ENCODE measurements at regions not wholly inside any gene's neighbourhood (a gene's known extent, or its start where the extent isn't known, plus 50 kb on each side); places are given as distances from the start of the nearest gene placed in this dataset.
"Not testable (repeated sequence)": the region's sequence is repeated elsewhere in the genome, so short reads cannot be mapped to it uniquely, and the experiment has no call there.

GRCh38 chr3:162729686-162730085, 1233.1 kb downstream of the OTOL1 start:
- Histone ChIP-seq H3K4me1 (no peaks in the 10 kb centered on the region), H3K4me3 (no peak overlapping the region), H3K27me3 (no peaks in the 10 kb centered on the region), H3K9me3 (replicated peaks) (no peaks in the 10 kb centered on the region), H3K36me3 (no peaks in the 10 kb centered on the region), H3K27ac (no peak overlapping the region)
- DNase-seq, result no peak

GRCh38 chr3:162731961-162732360, 1235.4 kb downstream of the OTOL1 start:
- H3K9me3 ChIP-seq (replicated peaks); H3K27me3 ChIP-seq; H3K27ac ChIP-seq; DNase-seq; H3K36me3 ChIP-seq; H3K4me3 ChIP-seq; H3K4me1 ChIP-seq: not testable (repeated sequence)

DNA sequence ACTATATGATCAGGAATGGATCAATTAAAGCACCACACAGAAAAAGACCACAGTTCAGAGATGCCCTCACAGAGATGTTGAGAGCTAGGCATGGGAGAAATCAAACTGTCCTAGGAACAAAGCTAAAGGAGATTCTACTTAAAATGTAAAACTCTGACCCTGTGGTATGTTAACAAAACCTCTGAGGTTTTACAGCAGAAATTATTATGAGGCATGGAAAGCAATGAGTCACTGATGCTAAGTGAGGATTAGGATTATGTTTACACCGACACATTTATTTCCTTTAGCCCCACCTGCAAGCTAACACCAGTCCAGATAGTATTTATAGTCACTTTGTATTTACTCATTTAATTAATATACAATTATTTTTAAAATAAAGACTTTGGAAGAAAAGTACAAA, 1242.2 kb downstream of the OTOL1 start:
- Histone ChIP-seq H3K27ac (no peak overlapping the region), H3K4me3 (no peak overlapping the region), H3K27me3 (no peaks in the 10 kb centered on the region), H3K4me1 (no peaks in the 10 kb centered on the region), H3K9me3 (replicated peaks) (no peaks in the 10 kb centered on the region), H3K36me3 (no peaks in the 10 kb centered on the region)
- no peak for DNase-seq

DNA sequence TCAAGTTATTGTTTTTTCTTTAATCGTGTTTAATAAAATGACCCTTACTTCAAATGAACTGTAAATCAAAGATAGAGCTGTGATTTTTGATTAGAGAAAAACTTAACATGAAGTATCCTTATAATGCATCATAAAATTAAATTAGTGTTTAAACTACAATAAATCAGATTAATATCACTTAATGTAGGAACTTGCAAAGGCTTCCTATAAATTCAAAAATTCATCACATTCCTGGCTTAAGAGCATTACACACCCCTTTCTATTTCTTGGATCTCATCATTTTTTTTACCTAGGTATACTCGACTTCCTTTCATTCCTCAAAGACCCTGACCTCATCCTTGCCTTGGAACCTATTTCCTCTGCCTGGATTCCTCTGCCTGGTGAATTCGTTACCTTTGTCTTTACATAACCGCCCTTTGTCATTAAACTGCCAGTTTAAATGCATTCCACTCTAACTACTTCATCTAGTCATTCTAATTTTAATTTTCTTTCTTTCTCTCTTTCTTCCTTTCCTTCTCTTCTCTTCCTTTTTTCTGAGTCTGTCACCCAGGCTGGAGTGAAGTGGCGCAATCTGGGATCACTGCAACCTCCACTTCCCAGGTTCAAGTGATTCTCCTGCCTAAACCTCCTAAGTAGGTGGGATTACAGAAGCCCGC, 1244.5 kb downstream of the OTOL1 start:
- H3K4me1 ChIP-seq, result no peaks in the 10 kb centered on the region
- no peak overlapping the region for H3K27ac ChIP-seq
- no peak for DNase-seq
- H3K4me3 ChIP-seq, result no peak overlapping the region
- H3K9me3 ChIP-seq (replicated peaks), result no peaks in the 10 kb centered on the region
- H3K36me3 ChIP-seq, result no peaks in the 10 kb centered on the region
- no peaks in the 10 kb centered on the region for H3K27me3 ChIP-seq

DNA sequence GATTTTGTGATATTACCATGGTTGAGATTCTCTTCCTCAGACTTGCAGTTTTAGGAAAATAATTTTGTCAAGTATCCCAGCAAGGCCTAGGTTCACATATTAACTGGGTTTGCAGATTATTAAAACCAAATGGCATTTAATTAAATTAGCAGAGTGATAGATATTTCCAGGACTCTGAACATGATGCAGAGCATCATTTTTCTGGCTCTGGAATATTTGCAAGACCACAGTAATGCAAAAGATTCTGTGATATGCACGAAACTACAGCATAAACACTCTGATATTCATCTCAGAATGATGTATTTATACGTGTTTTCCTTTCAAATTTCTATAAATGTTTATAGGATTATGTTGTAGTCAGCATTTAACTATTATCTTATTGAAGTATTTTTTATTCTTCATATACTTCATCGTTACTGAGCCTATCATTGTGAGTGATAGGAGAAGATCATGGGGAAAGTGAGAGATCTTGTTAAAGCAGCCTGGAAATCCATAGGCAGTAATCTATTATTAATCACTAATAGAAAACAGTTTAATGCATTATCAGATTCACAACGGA, 1245.6 kb downstream of the OTOL1 start:
- Histone ChIP-seq H3K36me3 (no peaks in the 10 kb centered on the region), H3K27me3 (no peaks in the 10 kb centered on the region), H3K9me3 (replicated peaks) (no peaks in the 10 kb centered on the region), H3K27ac (no peak overlapping the region), H3K4me1 (no peaks in the 10 kb centered on the region), H3K4me3 (no peak overlapping the region)
- no peak for DNase-seq

GRCh38 chr3:162743091-162743490, 1246.5 kb downstream of the OTOL1 start:
- H3K4me1 ChIP-seq, result no peaks in the 10 kb centered on the region
- no peak for DNase-seq
- H3K27ac ChIP-seq, result no peak overlapping the region
- no peaks in the 10 kb centered on the region for H3K27me3 ChIP-seq
- H3K4me3 ChIP-seq, result no peak overlapping the region
- no peaks in the 10 kb centered on the region for H3K36me3 ChIP-seq
- no peaks in the 10 kb centered on the region for H3K9me3 ChIP-seq (replicated peaks)

- Histone ChIP-seq H3K4me1 (no peaks in the 10 kb centered on the region), H3K9me3 (replicated peaks) (no peaks in the 10 kb centered on the region), H3K27ac (no peak overlapping the region), H3K4me3 (no peak overlapping the region), H3K36me3 (no peaks in the 10 kb centered on the region), H3K27me3 (no peaks in the 10 kb centered on the region)
- no peak for DNase-seq
Measured at GRCh38 chr3:162760789-162761188, 1264.2 kb downstream of the OTOL1 start.

DNA sequence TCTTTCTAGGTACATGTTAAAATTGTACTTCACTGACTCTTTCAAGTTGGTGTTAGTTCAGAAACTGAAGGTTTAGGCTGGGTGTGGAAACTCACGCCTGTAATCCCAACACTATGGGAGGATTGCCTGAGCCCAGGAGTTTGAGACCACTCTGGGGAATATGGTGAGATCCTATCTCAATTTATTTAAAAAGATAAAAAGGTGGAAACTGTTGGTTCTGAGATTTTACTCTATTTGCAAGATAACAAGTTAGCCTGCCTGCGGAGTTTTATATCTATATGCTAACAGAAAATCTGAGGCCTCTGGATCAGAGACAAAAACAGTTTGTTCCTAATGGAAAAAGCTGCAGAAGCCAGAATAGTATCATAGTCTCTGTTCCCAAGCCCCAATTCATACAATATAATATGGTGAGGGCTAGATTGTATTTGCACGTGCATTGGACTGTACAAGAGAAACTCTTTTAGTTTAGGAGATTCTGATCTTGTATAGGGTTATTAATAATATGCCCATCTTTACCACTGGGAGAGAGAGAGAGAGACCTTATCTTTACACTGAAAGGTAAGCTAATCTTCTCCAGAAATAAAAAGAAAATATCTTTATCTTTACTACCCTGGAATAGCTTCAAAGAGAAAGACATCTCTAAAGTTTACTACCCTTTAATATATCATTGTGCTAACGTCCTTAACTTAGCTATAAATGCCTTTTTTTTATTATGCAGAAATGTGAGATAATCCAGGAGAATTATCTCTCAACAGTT, 1267.6 kb downstream of the OTOL1 start:
- H3K36me3 ChIP-seq, result no peaks in the 10 kb centered on the region
- no peak for DNase-seq
- H3K4me3 ChIP-seq, result no peak overlapping the region
- H3K9me3 ChIP-seq (replicated peaks), result no peaks in the 10 kb centered on the region
- H3K27me3 ChIP-seq, result no peaks in the 10 kb centered on the region
- H3K27ac ChIP-seq, result no peak overlapping the region
- H3K4me1 ChIP-seq, result no peaks in the 10 kb centered on the region

DNA sequence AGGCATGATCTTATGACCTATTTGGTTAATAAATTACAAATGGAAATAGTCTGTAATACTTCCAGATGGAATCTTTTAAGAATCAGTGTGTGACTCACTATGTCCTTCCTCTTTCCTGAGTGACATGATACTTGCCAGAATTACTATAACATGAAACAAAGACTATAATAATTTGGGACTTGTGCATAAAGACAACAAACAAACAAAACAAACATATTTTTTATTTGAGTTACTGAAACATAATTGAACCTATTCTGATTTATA, 1268.1 kb downstream of the OTOL1 start:
- Histone ChIP-seq H3K27ac (no peak overlapping the region), H3K9me3 (replicated peaks) (no peaks in the 10 kb centered on the region), H3K4me1 (no peaks in the 10 kb centered on the region), H3K27me3 (no peaks in the 10 kb centered on the region), H3K36me3 (no peaks in the 10 kb centered on the region), H3K4me3 (no peak overlapping the region)
- DNase-seq, result no peak

GRCh38 chr3:162765524-162765923, 1268.9 kb downstream of the OTOL1 start:
- Histone ChIP-seq H3K27me3 (no peaks in the 10 kb centered on the region), H3K4me1 (no peaks in the 10 kb centered on the region), H3K9me3 (replicated peaks) (no peaks in the 10 kb centered on the region), H3K36me3 (no peaks in the 10 kb centered on the region), H3K27ac (no peak overlapping the region), H3K4me3 (no peak overlapping the region)
- DNase-seq, result no peak

DNA sequence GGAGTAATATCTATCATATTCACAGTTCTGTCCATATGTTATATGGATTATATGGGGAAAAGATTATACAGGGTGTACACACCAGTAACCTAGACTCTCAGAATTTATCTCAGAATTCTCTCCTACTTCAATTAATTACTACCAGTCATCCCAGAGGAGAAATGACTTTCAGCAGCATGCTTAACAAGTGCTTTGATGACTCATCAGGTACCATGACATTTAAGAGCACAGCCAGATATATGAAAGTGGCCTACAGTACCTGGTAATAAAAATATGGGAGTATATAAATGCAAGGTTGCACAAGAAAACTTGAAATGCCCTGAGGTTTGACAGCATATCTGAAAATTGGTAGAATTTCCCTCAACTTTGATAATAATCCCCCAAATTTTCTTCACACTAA, 1273.0 kb downstream of the OTOL1 start:
- H3K9me3 ChIP-seq (replicated peaks), result no peaks in the 10 kb centered on the region
- H3K36me3 ChIP-seq, result no peaks in the 10 kb centered on the region
- DNase-seq, result no peak
- no peaks in the 10 kb centered on the region for H3K4me1 ChIP-seq
- H3K27me3 ChIP-seq, result no peaks in the 10 kb centered on the region
- H3K4me3 ChIP-seq, result no peak overlapping the region
- no peak overlapping the region for H3K27ac ChIP-seq

GRCh38 chr3:162770551-162770950, 1273.9 kb downstream of the OTOL1 start:
- no peak overlapping the region for H3K4me3 ChIP-seq
- H3K36me3 ChIP-seq, result no peaks in the 10 kb centered on the region
- no peaks in the 10 kb centered on the region for H3K4me1 ChIP-seq
- H3K27ac ChIP-seq, result no peak overlapping the region
- DNase-seq, result no peak
- H3K9me3 ChIP-seq (replicated peaks), result no peaks in the 10 kb centered on the region
- H3K27me3 ChIP-seq, result no peaks in the 10 kb centered on the region

- Histone ChIP-seq H3K9me3 (replicated peaks) (no peaks in the 10 kb centered on the region), H3K27me3 (no peaks in the 10 kb centered on the region), H3K4me3 (no peak overlapping the region), H3K27ac (no peak overlapping the region), H3K36me3 (no peaks in the 10 kb centered on the region), H3K4me1 (no peaks in the 10 kb centered on the region)
- DNase-seq, result no peak
Measured at GRCh38 chr3:162774613-162775100, 1278.0 kb downstream of the OTOL1 start.

GRCh38 chr3:162776148-162776547, 1279.5 kb downstream of the OTOL1 start:
- no peak for DNase-seq
- Histone ChIP-seq H3K4me3 (no peak overlapping the region), H3K4me1 (no peaks in the 10 kb centered on the region)

DNA sequence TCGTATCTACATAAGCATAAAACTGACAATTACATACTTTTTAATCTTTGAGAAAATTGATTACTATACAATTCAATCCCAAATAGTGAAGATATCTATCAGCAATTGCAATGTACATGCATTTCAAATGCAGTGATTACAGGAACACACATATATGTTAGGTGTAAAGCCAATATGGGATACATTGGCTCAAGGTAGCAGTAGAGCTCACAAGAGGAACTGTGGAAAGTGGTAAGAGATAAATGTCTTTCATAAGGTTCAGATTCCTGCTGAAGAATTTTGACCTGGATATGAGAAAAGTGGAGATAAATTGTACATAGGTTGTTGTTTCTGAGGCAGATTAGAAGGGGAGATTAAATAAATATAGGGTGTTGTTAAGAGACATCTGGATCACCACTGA, 1280.5 kb downstream of the OTOL1 start:
- H3K36me3 ChIP-seq, result no peaks in the 10 kb centered on the region
- no peaks in the 10 kb centered on the region for H3K27me3 ChIP-seq
- no peaks in the 10 kb centered on the region for H3K9me3 ChIP-seq (replicated peaks)
- no peak overlapping the region for H3K4me3 ChIP-seq
- H3K27ac ChIP-seq, result no peak overlapping the region
- DNase-seq, result peak in 1 of 2 experiments; percentile 11
- H3K4me1 ChIP-seq, result no peaks in the 10 kb centered on the region

More at GRCh38 chr3:162776148-162776547, 1279.5 kb downstream of the OTOL1 start:
- Histone ChIP-seq H3K36me3 (no peaks in the 10 kb centered on the region), H3K27me3 (no peaks in the 10 kb centered on the region), H3K27ac (no peak overlapping the region), H3K9me3 (replicated peaks) (no peaks in the 10 kb centered on the region)

GRCh38 chr3:162780313-162780712, 1283.7 kb downstream of the OTOL1 start:
- peak in 1 of 2 experiments; percentile 2 for DNase-seq
- Histone ChIP-seq H3K4me1 (no peaks in the 10 kb centered on the region), H3K36me3 (no peaks in the 10 kb centered on the region), H3K9me3 (replicated peaks) (no peaks in the 10 kb centered on the region), H3K4me3 (no peak overlapping the region), H3K27me3 (no peaks in the 10 kb centered on the region), H3K27ac (no peak overlapping the region)
